Mesenchymal stem cell (in vitro differentiated cells and primary cell): ENCODE measurements at regions not wholly inside any gene's neighbourhood (a gene's known extent, or its start where the extent isn't known, plus 50 kb on each side); places are given as distances from the start of the nearest gene placed in this dataset.

Experiments
- DNase-seq: peaks from one replicate; pipeline ENCODE4 v3.0.0-alpha.2; 2013
- H2AFZ ChIP-seq: one replicate; pipeline ENCODE4 v1.6.1; 2013; ENCODE audit warnings: low read depth, mild to moderate bottlenecking, control low read depth, inconsistent platforms, low read length, moderate library complexity
- H2AK5ac ChIP-seq: 2 replicates; pipeline ENCODE4 v1.6.1; 2013; ENCODE audit warnings: low read length, moderate library complexity, mild to moderate bottlenecking, inconsistent platforms; ENCODE audit not compliant: severe bottlenecking
- H2BK120ac ChIP-seq: one replicate; pipeline ENCODE4 v1.6.1; 2013; ENCODE audit warnings: low read depth, mild to moderate bottlenecking, inconsistent platforms, low read length, moderate library complexity
- H2BK12ac ChIP-seq, 2 experiments: one replicate each; pipeline ENCODE4 v1.6.1; 2013; ENCODE audit warnings: inconsistent platforms in 2 of 2, low read length in 2 of 2, mild to moderate bottlenecking in 2 of 2, moderate library complexity in 2 of 2, control low read depth in 1 of 2
- H2BK15ac ChIP-seq: one replicate; pipeline ENCODE4 v1.6.1; 2013; ENCODE audit warnings: mild to moderate bottlenecking, low read depth, inconsistent platforms; ENCODE audit not compliant: poor library complexity, severe bottlenecking
- H2BK5ac ChIP-seq: 2 replicates; pipeline ENCODE4 v1.6.1; 2013; ENCODE audit warnings: low read depth, mild to moderate bottlenecking, low read length, control low read depth, inconsistent platforms; ENCODE audit not compliant: poor library complexity, severe bottlenecking
- H3K14ac ChIP-seq, 2 experiments: one replicate each; pipeline ENCODE4 v1.6.1; 2013; ENCODE audit warnings: inconsistent platforms in 2 of 2, low read length in 2 of 2, control low read depth in 1 of 2, mild to moderate bottlenecking in 1 of 2, moderate library complexity in 1 of 2
- H3K18ac ChIP-seq, 2 experiments: one replicate each; pipeline ENCODE4 v1.6.1; 2013; ENCODE audit warnings: inconsistent platforms in 2 of 2, low read length in 2 of 2, control low read depth in 1 of 2, low read depth in 1 of 2, mild to moderate bottlenecking in 1 of 2
- H3K23ac ChIP-seq, 2 experiments: one replicate each; pipeline ENCODE4 v1.6.1; 2013; ENCODE audit warnings: inconsistent platforms in 2 of 2, low read length in 2 of 2, mild to moderate bottlenecking in 2 of 2, moderate library complexity in 2 of 2, control low read depth in 1 of 2
- H3K27ac ChIP-seq: 2 replicates; pipeline ENCODE4 v1.5.1; 2013; ENCODE audit warnings: mild to moderate bottlenecking, moderate library complexity, low read length, control low read depth, inconsistent platforms; ENCODE audit not compliant: poor library complexity, severe bottlenecking
- H3K27me3 ChIP-seq, 2 experiments: 2 replicates each; pipeline versions ENCODE4 v1.6.1 to v1.7.0; 2013; ENCODE audit warnings: low read length in 2 of 2, mild to moderate bottlenecking in 2 of 2, moderate library complexity in 2 of 2, control low read depth in 1 of 2, inconsistent platforms in 1 of 2; ENCODE audit not compliant: control insufficient read depth in 1 of 2, insufficient read depth in 1 of 2
- H3K36me3 ChIP-seq, 2 experiments: 2 replicates each; pipeline versions ENCODE4 v1.6.1 to v1.7.0; 2013; ENCODE audit warnings: low read length in 2 of 2, control low read depth in 1 of 2, inconsistent platforms in 1 of 2, low read depth in 1 of 2, mild to moderate bottlenecking in 1 of 2; ENCODE audit not compliant: insufficient read depth in 2 of 2, control insufficient read depth in 1 of 2
- H3K4ac ChIP-seq, 2 experiments: one replicate each; pipeline ENCODE4 v1.6.1; 2013; ENCODE audit warnings: inconsistent platforms in 2 of 2, low read length in 2 of 2, mild to moderate bottlenecking in 2 of 2, moderate library complexity in 2 of 2, control low read depth in 1 of 2, low read depth in 1 of 2
- H3K4me1 ChIP-seq: 2 replicates; pipeline ENCODE4 v1.6.1; 2013; ENCODE audit warnings: low read depth, low read length, control low read depth; ENCODE audit not compliant: control insufficient read depth, insufficient read depth
- H3K4me2 ChIP-seq: 2 replicates; pipeline ENCODE4 v1.6.1; 2013; ENCODE audit warnings: low read length, mild to moderate bottlenecking, inconsistent platforms; ENCODE audit not compliant: poor library complexity, severe bottlenecking
- H3K4me3 ChIP-seq, 2 experiments: 2 replicates each; pipeline versions ENCODE4 v1.5.1 to v1.7.0; 2013; ENCODE audit warnings: low read length in 2 of 2, mild to moderate bottlenecking in 2 of 2, control low read depth in 1 of 2, low read depth in 1 of 2; ENCODE audit not compliant: insufficient read depth in 1 of 2
- H3K79me1 ChIP-seq: replicated peaks from 2 replicates; pipeline ENCODE4 v1.6.1; 2013; ENCODE audit warnings: mild to moderate bottlenecking, control low read depth, low read length, inconsistent platforms; ENCODE audit not compliant: poor library complexity, severe bottlenecking
- H3K9ac ChIP-seq: 2 replicates; pipeline ENCODE4 v1.7.0; 2013; ENCODE audit warnings: mild to moderate bottlenecking, low read length, moderate library complexity
- H3K9me3 ChIP-seq: 2 replicates; pipeline ENCODE4 v1.7.0; 2013; ENCODE audit warnings: mild to moderate bottlenecking, low read length; ENCODE audit not compliant: control insufficient read depth
- H4K8ac ChIP-seq: one replicate; pipeline ENCODE4 v1.6.1; 2013; ENCODE audit warnings: inconsistent platforms, mild to moderate bottlenecking, low read length, moderate library complexity
- H4K91ac ChIP-seq: one replicate; pipeline ENCODE4 v1.6.1; 2013; ENCODE audit warnings: mild to moderate bottlenecking, low read length, inconsistent platforms
- WGBS: methylation state at CpG from one replicate; pipeline ENCODE4 v1.1.7; 2013; ENCODE audit warnings: mixed read lengths; 5-methylcytosine and 5-hydroxymethylcytosine counted together

DNA sequence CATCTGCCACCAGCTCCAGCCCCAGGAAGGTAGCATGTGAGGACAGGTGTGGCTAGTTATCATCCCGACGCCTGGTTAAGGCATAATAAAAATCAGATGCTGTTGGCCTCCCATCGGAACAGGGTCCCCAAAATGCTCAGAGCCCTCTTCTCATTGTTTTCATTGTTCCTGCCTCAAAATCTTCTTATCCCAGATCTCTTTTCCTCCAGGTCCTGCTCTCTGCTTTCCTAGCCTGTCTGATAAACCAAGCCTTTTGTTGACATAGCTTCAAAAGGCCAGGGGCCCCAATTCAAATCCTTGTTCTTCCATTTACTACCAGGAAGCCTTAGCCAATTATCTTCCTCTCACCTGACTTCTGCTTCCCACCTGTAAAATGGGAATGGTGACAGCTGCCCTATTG is 130.1 kb upstream of the ADRA1B start:
- Histone ChIP-seq H3K27ac (no peak overlapping the region), H2BK15ac (no peak overlapping the region), H3K9ac (peak overlapping the region; percentile 12), H4K8ac (no peak overlapping the region), H4K91ac (no peak overlapping the region), H3K14ac (no peak overlapping the region), H3K18ac (no peak overlapping the region), H3K4me3 (no peak overlapping the region), H2BK5ac (no peak overlapping the region), H3K23ac (no peak overlapping the region), H3K4me1 (no peaks in the 10 kb centered on the region), H3K79me1 (no peaks in the 10 kb centered on the region), H2AFZ (no peak overlapping the region), H3K4me2 (no peak overlapping the region), H3K27me3 (peaks cover 0 to 4% of the 10 kb centered on the region in 2 experiments), H3K36me3 (no peaks in the 10 kb centered on the region), H2AK5ac (no peak overlapping the region), H2BK12ac (no peak overlapping the region), H3K9me3 (no peaks in the 10 kb centered on the region), H3K4ac (no peak overlapping the region), H2BK120ac (no peak overlapping the region)
- DNase-seq, result no peak
- WGBS, result 97% methylated on average over 3 of the region's 3 CpGs

DNA sequence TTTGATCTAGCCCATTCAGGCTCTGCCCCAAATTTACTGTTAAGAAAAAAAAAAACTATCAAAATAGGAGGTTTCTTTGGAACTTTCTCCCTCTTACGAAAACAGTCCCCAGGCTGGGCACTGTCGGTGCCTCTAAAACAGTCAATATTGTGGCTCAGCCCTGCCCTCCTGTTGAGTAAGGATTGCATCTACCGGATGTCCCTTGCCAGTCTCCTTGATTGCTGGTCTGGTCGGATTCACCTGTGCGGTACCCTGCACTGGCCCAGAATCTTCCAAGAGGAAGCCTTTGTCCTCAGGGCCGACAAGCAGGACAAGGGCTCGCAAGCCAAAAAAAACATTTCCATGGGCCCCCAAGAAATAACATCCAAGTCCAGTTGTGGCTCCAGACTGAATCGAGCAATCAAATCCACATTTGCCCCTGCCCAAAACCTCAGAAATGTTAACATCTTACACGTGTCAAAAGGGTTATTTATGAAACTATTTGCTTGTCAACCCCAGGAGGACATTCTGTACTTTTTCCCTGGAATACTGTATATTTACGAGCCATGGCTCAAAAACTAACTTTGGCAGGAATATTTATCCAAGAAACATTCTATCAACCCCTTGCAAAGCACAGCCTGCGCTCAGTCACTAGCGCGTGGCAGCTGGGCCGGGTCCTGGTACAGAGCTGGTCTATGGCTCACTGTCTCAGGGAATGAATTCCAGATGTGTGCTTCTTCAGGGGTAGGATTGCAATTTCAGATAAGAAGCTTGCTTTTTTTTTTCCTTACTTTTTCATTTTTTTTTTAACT is 129.2 kb upstream of the ADRA1B start:
- no peaks in the 10 kb centered on the region for H3K79me1 ChIP-seq

DNA sequence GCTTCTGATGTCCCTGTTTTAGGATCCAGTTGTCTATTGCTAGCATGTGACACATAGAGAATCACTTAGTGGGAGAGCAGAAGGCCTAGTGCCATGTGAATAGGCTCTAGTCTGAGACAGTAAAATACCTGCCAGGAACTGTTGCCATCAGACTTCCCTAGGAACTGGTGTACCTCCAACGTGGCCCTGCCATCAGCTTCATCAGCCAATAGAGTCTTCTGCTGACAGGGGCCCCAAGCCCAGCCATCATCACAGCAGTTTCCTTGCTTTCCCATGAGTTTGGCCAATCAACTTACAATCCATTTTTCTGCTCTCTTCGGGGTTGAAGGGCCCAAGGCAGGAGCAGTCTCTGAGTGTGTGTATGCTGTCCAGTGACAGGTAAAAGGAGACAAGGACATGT is 128.4 kb upstream of the ADRA1B start:
- no peak overlapping the region for H3K18ac ChIP-seq
- WGBS, result 85% methylated on average over 2 of the region's 2 CpGs

More for the DNA sequence above, 129.2 kb upstream of the ADRA1B start:
- no peak overlapping the region for H3K18ac ChIP-seq
- no peak overlapping the region for H3K4me2 ChIP-seq
- no peak overlapping the region for H2BK5ac ChIP-seq
- no peaks in the 10 kb centered on the region for H3K9me3 ChIP-seq
- H3K14ac ChIP-seq, result no peak overlapping the region
- H2AK5ac ChIP-seq, result no peak overlapping the region
- H2BK15ac ChIP-seq, result no peak overlapping the region
- H3K23ac ChIP-seq, result no peak overlapping the region
- no peaks in the 10 kb centered on the region for H3K4me1 ChIP-seq
- 85% methylated on average over 13 of the region's 14 CpGs for WGBS
- no peak overlapping the region for H2BK12ac ChIP-seq
- H3K9ac ChIP-seq, result peak overlapping the region; percentile 12
- H3K4me3 ChIP-seq, result no peak overlapping the region
- H4K8ac ChIP-seq, result no peak overlapping the region
- H3K27me3 ChIP-seq, result peaks cover 0 to 4% of the 10 kb centered on the region in 2 experiments
- H3K27ac ChIP-seq, result no peak overlapping the region
- no peaks in the 10 kb centered on the region for H3K36me3 ChIP-seq
- no peak overlapping the region for H2AFZ ChIP-seq
- no peak overlapping the region for H4K91ac ChIP-seq
- peak; percentile 29 for DNase-seq
- no peak overlapping the region for H2BK120ac ChIP-seq
- H3K4ac ChIP-seq, result no peak overlapping the region

DNA sequence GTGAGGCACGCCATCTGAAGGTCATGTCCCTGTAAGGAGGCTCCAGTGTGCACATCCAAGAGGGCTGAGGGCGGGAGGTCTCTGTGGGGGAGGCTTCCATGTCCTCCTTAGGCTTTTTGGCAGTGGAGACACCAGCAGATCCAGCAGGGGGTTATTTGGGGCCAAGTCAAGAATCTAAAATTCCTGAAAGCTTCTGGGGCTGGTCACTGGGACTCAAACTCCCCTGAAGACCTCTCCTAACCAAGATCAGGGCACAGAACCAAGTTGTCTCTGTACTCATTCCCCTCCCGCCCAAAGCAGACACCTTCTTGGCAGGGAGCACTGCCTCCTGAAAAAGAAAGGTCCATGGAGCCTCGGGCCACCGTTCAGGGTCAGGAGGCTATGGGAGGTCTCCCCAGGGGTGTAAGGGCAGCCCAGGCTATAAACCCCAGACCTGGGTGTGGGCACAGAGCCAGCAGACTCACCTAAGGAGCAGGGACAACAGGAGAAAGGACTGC is 127.4 kb upstream of the ADRA1B start:
- Histone ChIP-seq H2BK5ac (no peak overlapping the region), H3K4ac (no peak overlapping the region), H3K9ac (no peak overlapping the region), H2BK15ac (no peak overlapping the region), H2AFZ (no peak overlapping the region), H3K27ac (no peak overlapping the region), H3K4me3 (no peak overlapping the region), H3K14ac (no peak overlapping the region), H2BK120ac (no peak overlapping the region), H3K23ac (no peak overlapping the region), H4K91ac (no peak overlapping the region), H3K79me1 (no peaks in the 10 kb centered on the region), H3K36me3 (no peaks in the 10 kb centered on the region), H2AK5ac (no peak overlapping the region), H3K18ac (no peak overlapping the region), H3K4me2 (no peak overlapping the region), H3K4me1 (no peaks in the 10 kb centered on the region), H2BK12ac (no peak overlapping the region), H4K8ac (no peak overlapping the region), H3K9me3 (no peaks in the 10 kb centered on the region), H3K27me3 (peaks cover 0 to 4% of the 10 kb centered on the region in 2 experiments)
- DNase-seq, result no peak
- 89% methylated on average over 5 of the region's 5 CpGs for WGBS

More for the DNA sequence above, 128.4 kb upstream of the ADRA1B start:
- Histone ChIP-seq H3K36me3 (no peaks in the 10 kb centered on the region), H3K4me1 (no peaks in the 10 kb centered on the region), H3K9ac (no peak overlapping the region), H2BK12ac (no peak overlapping the region), H3K4me2 (no peak overlapping the region), H2BK120ac (peak overlapping the region; percentile 2), H2AFZ (no peak overlapping the region), H3K14ac (no peak overlapping the region), H3K27ac (no peak overlapping the region), H2BK5ac (no peak overlapping the region), H2AK5ac (no peak overlapping the region), H3K23ac (no peak overlapping the region), H4K8ac (no peak overlapping the region), H3K79me1 (no peaks in the 10 kb centered on the region), H3K27me3 (peaks cover 0 to 4% of the 10 kb centered on the region in 2 experiments), H4K91ac (no peak overlapping the region), H3K9me3 (no peaks in the 10 kb centered on the region), H3K4ac (no peak overlapping the region), H3K4me3 (no peak overlapping the region), H2BK15ac (no peak overlapping the region)
- no peak for DNase-seq
